ENCODE measurements at regions not wholly inside any gene's neighbourhood (a gene's known extent, or its start where the extent isn't known, plus 50 kb on each side); places are given as distances from the start of the nearest gene placed in this dataset.

DNA sequence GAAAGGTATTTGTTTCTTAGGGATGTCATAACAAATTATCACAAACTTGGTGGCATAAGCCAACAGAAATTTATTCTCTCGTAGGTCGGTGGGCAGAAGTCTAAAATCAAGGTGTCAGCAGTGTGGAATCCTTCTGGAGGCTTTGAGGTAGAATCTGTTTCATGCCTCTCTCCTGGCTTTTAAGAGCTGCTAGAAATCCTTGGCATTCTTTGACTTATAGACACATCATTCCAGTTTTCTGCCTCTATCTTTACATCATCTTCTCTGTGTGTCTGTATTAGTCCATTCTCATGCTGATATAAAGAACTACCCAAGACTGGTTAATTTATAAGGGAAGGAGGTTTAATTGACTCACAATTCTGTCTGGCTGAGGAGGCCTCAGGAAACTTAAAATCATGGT is 488.1 kb upstream of the PAPPA start:
- TF ChIP-seq, protein P1, sequence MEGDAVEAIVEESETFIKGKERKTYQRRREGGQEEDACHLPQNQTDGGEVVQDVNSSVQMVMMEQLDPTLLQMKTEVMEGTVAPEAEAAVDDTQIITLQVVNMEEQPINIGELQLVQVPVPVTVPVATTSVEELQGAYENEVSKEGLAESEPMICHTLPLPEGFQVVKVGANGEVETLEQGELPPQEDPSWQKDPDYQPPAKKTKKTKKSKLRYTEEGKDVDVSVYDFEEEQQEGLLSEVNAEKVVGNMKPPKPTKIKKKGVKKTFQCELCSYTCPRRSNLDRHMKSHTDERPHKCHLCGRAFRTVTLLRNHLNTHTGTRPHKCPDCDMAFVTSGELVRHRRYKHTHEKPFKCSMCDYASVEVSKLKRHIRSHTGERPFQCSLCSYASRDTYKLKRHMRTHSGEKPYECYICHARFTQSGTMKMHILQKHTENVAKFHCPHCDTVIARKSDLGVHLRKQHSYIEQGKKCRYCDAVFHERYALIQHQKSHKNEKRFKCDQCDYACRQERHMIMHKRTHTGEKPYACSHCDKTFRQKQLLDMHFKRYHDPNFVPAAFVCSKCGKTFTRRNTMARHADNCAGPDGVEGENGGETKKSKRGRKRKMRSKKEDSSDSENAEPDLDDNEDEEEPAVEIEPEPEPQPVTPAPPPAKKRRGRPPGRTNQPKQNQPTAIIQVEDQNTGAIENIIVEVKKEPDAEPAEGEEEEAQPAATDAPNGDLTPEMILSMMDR (IDR thresholded peaks at IDR 0.05): no peak
- no peak for TF ChIP-seq POLR2A (IDR thresholded peaks at IDR 0.05)
